Epidermal melanocyte (primary cell): ENCODE measurements at regions not wholly inside any gene's neighbourhood (a gene's known extent, or its start where the extent isn't known, plus 50 kb on each side); places are given as distances from the start of the nearest gene placed in this dataset.
"Not testable (repeated sequence)": the region's sequence is repeated elsewhere in the genome, so short reads cannot be mapped to it uniquely, and the experiment has no call there.

Source experiments
- DNase-seq: peaks from one replicate; pipeline ENCODE4 v3.0.0; 2011; ENCODE audit warnings: low spot score; ENCODE audit not compliant: insufficient read length

DNA sequence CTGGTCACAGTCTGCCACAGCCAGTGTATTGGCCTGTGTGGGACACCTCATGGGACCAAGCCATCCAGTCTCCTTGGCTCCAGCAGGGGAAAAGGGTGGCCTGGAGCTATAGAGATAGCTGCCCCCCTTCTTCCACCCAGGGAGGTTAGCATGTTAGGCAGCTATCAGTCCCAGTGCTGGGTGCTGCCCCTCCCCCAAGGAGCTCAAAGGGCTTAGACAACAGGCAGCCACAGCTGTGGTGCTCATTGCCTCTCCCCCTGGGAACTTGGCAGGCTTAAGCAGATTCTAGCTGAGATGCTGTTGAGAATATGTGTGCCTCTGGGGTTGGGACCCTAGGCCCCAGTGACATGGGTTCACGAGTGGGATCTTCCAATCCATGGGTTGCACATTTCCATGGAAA is 226.0 kb upstream of the PTGER4 start:
- DNase-seq, result no peak

DNA sequence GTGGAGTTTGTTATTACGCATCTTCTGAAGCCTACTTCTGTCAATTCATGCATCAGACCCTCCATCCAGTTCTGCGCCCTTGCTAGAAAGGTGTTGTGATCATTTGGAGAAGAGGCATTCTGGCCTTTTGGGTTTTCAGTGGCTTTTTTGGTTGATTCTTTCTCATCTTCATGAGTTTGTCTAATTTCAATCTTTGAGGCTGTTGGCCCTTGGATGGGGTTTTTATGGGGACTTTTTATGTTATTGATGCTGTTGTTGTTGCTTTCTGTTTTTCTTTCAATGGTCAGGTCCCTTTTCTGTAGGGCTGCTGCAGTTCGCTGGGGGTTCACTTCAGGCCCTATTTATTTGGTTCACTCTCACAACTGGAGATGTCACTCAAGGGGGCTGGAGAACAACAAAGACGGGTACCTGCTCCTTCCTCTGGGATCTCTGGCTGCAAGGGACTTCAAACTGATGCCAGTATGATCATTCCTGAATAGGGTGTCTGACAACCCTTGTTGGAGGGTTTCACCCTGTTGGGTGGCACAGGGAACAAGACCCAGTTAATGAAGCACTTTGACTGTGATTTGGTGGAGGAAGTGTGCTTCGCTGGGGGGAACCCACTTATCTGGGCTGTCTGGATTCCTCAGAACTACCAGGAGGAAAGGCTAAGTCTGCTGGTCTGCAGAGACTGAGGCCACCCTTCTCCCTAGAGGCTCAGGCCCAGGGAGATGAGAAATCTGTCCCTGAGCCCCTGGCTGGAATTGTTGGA is 226.7 kb upstream of the PTGER4 start:
- no peak for DNase-seq

DNA sequence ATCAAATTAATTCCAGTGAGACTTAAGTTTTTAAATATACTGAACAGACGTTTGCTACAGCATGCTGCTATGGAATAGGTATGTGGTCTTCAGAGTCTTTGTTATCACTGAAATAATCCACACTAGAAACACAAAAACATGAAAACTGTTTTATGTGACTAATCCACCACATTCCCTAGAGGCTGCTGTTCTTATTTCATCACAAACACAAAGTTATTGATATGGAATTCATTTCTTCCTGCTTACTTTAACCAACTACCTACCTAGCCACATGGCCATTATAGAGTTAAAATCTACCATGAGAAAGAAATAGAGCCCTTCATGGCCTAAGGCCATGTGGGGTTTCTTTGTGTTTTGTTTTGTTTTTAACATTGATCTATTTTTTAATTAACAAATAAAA is 232.3 kb upstream of the PTGER4 start:
- DNase-seq, result no peak

DNA sequence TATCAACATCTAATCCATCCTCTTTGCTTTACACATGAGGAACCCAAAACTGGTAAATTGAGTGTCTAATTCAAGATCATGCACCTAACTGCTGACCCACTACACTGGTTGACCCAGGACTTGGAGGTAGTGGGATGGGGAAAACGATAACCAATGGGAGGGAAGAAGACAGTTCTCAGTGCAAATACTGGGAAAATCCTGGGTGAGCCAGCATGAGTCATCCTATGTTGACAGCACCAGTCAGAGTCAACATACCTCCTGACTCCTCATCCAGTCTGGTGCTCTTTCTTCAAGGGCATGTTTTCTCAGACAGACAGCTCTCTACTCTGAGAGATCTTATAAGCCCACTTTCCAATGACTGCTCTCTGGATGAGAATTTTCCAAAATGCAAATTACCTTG is 232.8 kb upstream of the PTGER4 start:
- no peak for DNase-seq

DNA sequence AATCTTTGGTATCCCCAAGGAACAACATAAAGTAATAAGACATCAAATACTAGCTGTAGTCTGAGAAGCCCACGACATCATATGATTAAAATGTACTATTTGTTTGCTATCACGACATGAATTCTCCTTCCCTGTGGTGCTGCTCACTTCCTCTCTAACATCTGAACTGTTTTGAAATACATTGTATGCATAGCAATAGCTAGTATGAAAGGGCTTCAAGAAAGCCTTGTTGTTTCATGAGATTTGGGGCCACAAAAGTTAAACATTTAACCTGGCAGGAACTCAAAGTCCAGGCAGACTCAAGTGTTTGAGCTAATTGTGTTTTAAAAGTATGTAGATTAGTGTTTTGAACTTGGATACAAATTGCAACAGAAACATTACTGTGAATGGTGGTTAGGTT is 237.4 kb upstream of the PTGER4 start:
- no peak for DNase-seq

DNA sequence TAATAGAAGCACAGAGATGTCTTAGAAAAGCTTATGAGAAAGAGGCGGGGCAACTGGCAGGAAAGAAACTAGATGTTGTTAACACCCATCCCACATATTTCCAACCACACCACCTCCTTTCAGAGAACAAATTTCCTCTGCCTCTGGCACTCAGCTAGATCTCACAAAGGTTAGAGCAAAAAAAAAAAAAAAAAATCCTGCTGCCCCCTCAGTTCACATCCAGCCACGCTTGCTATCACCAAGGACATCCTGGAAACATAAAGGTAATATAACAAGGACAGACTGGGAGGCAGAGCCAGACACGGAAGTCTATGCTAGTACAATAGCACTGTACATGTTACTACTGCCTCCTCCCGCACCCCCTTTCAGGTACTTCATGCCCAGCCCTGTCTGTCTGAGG is 238.0 kb upstream of the PTGER4 start:
- DNase-seq, result no peak

DNA sequence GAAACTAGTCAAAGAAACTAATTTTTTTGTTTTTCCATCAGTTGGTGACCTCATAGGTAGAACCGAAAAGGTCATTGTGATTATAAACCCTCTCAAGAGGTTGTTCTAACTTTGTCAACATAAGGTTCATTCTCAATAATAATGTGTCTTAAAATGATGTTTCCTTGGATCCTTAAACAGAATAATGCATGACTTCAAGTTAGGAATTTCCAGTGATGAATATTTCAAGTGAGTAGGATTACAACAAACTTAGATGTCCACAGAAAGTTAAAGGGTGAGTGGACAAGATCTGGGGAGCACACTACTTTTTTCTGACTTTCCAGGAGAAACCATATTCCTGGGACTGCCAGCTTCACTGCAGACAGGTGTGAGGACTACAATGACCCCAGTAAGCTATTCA is 239.0 kb upstream of the PTGER4 start:
- DNase-seq, result no peak

DNA sequence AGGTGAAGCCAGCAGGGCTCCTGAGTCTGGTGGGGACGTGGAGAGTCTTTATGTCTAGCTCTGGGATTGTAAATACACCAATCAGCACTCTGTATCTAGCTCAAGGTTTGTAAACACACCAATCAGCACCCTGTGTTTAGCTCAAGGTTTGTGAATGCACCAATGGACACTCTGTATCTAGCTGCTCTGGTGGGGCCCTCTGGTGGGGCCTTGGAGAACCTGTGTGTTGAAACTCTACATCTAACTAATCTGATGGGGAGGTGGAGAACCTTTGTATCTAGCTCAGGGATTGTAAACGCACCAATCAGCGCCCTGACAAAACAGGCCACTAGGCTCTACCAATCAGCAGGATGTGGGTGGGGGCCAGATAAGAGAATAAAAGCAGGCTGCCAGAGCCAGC is 240.6 kb upstream of the PTGER4 start:
- DNase-seq, result not testable (repeated sequence)

DNA sequence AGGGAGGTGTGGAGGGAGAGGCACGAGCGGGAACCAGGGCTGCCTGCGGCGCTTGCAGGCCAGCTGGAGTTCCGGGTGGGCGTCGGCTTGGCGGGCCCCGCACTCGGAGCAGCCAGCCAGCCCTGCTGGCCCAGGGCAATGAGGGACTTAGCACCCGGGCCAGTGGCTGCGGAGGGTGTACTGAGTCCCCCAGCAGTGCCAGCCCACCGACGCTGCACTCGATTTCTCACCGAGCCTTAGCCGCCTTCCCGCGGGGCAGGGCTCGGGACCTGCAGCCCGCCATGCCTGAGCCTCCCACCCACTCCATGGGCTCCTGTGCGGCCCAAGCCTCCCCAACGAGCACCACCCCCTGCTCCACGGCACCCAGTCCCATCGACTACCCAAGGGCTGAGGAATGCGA is 241.1 kb upstream of the PTGER4 start:
- DNase-seq, result not testable (repeated sequence)

DNA sequence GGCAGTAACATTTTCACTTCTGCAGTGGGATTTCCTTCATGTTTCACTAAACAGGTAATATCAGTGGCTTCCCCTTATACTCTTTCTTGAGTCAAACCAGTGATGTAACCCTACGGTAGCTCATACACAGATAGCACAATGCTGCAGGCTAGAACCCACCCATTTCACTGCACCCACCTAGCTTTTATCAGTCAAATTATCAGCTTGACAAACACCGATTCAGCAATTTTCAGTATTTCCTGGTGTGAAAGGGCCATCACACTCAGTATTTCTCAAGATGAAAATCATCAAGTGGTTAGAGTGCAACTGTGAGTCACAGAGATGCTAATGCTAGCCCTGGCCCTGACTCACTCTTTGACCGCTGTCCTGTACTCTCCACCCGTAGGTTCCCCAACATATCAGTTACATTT is 242.3 kb upstream of the PTGER4 start:
- no peak for DNase-seq

DNA sequence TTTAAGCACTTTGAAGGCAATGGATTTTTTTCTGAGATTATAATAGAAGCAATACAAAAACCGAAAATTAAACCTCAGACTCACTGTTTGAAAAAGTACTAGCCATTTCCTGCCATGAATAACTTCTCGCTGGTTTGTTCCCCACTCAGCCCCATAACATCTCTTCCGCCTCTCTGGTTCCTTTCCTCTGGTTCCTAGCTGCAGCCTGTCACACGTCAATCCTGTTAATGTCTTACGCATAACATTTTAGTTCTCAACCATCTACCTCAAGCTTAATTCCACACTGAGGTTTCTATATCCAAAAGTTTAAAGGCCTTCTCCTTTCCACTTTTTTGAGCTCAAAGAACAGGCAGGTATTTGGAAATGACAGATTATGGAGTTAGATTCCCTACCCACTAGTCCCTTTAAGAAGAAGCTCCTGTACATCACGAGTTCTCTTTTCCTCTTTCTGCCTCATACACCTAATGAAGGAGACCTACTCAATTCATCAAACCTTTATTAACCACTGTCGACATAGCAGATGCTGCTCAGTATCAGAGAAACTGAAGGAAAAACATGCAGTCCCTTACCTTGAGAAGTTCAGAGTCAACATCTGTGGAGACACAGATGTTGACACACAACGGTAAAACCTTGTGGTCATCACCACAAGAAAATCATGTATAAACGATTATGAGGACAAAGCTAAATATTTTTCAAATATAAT is 243.0 kb upstream of the PTGER4 start:
- no peak for DNase-seq

DNA sequence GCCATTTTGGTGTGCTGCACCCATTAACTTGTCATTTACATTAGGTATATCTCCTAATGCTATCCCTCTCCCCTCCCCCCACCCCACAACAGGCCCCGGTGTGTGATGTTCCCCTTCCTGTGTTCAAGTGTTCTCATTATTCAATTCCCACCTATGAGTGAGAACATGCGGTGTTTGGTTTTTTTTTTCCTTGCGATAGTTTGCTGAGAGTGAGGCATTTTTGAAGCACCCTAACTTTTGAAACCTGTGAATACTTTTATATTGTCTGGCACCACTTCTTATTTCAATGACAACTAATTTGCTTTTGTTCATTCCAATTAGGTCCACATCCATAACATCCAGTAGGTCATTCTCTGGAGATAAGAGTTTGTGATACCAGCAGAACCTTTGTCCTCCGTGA is 244.0 kb upstream of the PTGER4 start:
- not testable (repeated sequence) for DNase-seq

DNA sequence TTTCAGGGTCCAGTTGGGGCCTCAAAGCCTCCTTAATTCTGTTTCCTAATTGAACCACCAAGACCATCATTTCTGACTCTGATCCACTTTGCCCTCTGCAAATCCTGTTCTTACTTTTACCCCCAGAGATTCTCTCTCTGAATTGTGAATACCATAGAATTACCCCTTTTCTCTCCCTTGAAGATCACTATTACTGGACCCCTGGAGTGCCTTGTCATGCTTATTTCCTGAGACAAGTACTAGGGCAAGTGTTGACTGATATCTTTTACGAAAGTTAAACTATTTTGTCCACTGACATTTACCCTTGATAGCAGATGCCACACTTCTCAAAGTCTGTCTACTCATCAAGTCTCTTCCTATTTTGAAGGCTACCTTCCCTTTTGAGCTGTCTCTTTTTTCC is 246.9 kb upstream of the PTGER4 start:
- no peak for DNase-seq

DNA sequence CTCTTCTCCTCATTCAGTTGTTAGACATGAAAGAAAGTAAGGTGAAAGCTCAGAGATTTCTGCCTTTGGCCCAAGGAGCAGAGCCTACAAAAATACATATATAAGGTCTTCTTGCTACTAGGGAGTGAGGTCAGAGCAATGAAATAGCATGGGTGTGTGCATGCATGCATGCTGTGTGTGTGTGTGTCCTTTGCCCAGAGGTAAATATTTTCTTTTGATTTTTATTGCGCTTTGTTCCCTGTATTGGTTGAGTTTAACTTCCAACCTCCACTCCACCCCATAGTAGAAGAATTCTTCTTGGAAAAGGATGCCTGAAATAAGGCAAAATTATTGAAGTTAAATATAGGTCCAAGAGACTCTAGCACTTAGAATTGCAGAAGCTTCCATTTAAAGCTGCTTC is 248.0 kb upstream of the PTGER4 start:
- DNase-seq, result no peak

DNA sequence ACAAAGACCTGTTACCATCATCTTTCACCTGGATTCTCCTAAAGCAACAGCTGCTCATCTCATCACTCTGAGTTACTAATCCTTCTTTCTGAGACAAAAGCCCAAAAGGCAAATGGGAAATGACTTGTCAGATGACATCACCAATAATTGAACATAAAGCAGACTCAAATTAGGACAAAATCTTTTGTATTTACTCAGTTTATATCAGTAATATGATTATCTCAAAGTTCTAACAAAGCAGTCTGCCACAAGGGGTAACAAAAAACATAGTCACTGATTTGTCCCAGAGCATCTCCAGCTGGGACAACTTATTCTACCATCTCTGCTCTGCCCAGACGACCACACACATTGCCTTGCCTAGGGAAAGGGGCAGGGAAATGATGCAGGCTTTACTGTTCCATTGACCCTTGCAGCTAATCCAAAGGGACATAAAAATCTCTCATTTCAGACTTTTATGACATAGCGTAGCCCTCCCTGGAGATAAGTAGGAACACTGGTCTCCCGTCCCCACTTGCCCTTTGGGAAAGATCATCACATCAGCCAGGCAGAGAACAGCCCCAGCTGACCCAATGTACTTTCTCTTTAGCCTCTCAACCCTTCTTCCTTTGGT is 249.5 kb upstream of the PTGER4 start:
- no peak for DNase-seq

DNA sequence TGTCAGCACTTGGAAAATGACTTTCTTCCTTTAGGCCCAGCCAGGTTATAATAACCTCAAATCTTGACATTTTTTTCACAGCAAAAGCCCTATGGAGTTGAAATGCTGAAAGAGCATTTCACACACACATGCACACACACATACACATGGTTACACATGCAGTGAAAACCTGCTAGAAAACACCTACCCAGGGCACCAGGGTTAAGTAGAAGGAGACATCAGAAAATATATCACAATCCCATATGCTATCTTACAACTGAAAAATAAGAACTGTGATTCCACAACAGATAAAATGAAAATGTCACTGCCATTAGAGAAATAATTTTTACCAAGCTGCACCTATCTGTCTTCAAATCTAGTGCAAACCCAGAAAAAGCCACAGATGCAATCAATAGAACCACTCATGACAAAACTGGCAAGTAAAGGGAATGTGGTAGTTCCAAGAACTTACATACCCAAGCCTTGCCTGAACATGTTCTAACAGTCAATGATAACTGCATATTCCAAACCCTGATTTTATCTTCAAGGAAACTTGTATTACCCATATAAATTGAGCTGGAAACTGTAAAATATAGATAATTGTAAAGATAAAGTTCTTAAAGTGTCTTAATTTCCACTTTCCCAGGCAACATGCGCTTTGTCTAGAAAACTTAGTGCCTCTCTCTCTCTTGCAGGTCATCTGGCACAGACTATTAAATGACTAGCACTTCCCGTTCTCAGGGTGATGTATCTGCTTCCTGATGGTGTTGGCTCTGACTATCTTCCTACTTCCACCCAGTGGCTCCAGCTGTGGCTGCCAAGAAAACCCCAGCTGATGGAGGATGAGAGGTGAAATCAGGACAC is 250.2 kb upstream of the PTGER4 start:
- no peak for DNase-seq

DNA sequence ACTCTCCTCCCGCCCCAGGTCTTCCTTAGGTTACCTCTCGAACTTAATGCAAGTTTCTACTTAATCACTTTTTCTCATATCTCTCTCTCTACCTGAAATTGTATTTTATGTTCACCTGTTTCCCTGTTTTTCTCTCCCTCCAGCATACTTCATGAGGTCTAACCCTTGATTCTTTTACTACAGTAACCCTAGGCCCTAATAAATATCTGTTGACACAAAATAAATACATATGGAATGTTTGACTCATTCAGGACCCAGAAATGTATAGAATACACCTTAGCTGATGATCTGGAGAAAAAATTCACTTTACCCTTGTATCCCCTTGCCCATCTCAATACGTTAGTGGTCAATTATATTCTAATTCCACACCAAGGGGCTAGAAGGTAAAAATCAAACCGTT is 250.9 kb upstream of the PTGER4 start:
- no peak for DNase-seq

DNA sequence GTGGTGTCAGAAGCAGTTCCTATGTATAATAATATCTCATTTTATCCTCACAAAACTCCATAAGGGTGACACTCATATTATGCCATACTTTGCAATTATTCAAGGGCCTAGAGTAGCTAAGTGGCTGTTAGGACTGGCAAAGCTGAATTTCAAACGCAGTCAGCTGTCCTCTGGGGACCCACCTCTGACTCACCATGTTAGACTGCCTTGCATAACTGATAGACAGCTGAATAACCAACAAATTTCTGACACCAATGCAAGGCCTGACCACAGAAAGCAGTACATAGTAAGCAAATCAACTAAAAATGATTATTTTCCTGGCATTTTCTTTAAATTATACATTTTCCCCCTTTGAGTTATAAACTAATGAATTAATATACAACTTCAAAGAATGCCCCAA is 251.6 kb upstream of the PTGER4 start:
- DNase-seq, result no peak

DNA sequence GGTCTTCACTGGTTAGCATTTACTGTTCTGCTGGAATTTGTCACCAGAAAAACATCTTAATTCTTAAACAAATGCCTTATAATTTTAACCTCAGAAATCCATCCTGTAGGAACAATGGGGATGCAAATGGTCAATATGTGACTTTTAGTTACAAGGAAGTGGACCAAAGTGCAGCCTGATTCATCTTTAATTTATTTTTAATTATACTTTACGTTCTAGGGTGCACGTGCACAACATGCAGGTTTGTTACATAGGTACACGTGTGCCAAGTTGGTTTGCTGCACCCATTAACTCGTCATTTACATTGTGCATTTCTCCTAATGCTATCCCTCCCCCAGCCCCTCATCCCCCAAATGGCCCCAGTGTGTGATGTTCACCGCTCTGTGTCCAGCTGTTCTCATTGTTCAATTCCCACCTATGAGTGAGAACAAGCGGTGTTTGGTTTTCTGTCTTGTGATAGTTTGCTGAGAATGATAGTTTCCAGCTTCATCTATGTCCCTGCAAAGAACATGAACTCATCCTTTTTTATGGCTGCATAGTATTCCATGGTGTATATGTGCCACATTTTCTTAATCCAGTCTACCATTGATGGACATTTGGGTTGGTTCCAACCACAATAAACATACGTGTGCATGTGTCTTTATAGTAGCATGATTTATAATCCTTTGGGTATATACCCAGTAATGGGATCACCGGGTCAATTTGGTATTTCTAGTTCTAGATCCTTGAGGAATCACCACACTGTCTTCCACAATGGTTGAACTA is 262.5 kb upstream of the PTGER4 start:
- DNase-seq, result not testable (repeated sequence)

DNA sequence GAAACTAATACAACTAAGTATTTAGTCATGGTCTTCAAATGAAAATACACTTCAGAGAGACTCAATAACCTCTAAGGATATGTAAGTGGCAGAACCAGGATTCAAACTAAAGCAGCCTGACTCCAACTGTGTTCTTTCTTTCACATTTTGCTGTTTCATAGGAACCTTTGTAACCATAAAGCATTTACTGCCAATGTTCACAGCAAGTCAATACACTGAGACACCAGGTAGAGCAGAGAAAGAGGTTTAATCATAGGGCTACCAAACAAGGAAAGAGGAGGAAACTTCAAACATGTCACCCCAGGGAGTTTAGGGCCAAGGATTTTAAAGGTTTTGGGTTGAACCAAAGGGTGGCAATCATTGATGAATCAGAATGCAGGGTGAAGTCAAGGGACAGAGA is 263.1 kb upstream of the PTGER4 start:
- DNase-seq, result no peak

DNA sequence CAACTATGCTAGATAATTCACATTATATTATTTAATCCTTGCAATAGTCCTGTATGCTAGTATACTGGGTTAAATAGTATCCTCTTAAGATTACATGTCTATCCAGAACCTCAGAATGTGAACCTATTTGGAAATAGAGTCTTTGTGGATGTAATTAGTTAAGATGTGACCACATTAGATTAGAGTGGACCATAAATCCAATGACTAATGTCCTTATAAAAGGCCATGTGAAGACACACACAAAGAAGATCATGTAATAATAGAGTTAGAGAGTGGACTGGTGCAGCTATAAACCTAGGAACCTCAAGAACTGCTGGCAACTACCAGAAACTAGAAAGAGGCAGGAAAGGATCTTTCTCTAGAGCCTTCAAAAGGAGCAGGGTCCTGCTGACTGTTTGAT is 263.6 kb upstream of the PTGER4 start:
- DNase-seq, result no peak
